ENCODE measurements at regions not wholly inside any gene's neighbourhood (a gene's known extent, or its start where the extent isn't known, plus 50 kb on each side); places are given as distances from the start of the nearest gene placed in this dataset.

- H3K27ac ChIP-seq (ENCODE audit: low read length) = no peak overlapping the region
- no CpG with 5 or more reads among the region's 2 CpGs for WGBS (ENCODE audit: insufficient coverage, low lambda C conversion rate)
These were observed 83.5 kb downstream of the TBX22 start for GRCh38 chrX:80098038-80098437.

GRCh38 chrX:80120335-80120734 lies 105.8 kb downstream of the TBX22 start:
- Histone ChIP-seq H3K27me3 (ENCODE audit: control insufficient read depth, insufficient read depth, low read length) (no peaks in the 10 kb centered on the region), H3K27ac (ENCODE audit: low read length) (no peak overlapping the region), H3K36me3 (ENCODE audit: control insufficient read depth, insufficient read depth, low read length) (no peaks in the 10 kb centered on the region), H3K4me3 (ENCODE audit: low read length) (no peak overlapping the region), H3K4me1 (ENCODE audit: control insufficient read depth, insufficient read depth, low read length) (no peaks in the 10 kb centered on the region), H3K9me3 (ENCODE audit: control insufficient read depth, low read depth, low read length) (no peaks in the 10 kb centered on the region)
- WGBS (ENCODE audit: insufficient coverage, low lambda C conversion rate) = no CpG with 5 or more reads among the region's 1 CpG
- DNase-seq = no peak

More at GRCh38 chrX:80098038-80098437, 83.5 kb downstream of the TBX22 start:
- no peaks in the 10 kb centered on the region for H3K4me1 ChIP-seq (ENCODE audit: control insufficient read depth, insufficient read depth, low read length)
- H3K9me3 ChIP-seq (ENCODE audit: control insufficient read depth, low read depth, low read length) = no peaks in the 10 kb centered on the region
- no peak overlapping the region for H3K4me3 ChIP-seq (ENCODE audit: low read length)
- H3K27me3 ChIP-seq (ENCODE audit: control insufficient read depth, insufficient read depth, low read length) = no peaks in the 10 kb centered on the region
- H3K36me3 ChIP-seq (ENCODE audit: control insufficient read depth, insufficient read depth, low read length) = no peaks in the 10 kb centered on the region
- no peak for DNase-seq

- no peak overlapping the region for H3K27ac ChIP-seq (ENCODE audit: low read length)
- H3K4me1 ChIP-seq (ENCODE audit: control insufficient read depth, insufficient read depth, low read length) = no peaks in the 10 kb centered on the region
- no CpG with 5 or more reads among the region's 1 CpG for WGBS (ENCODE audit: insufficient coverage, low lambda C conversion rate)
- no peaks in the 10 kb centered on the region for H3K27me3 ChIP-seq (ENCODE audit: control insufficient read depth, insufficient read depth, low read length)
- H3K4me3 ChIP-seq (ENCODE audit: low read length) = no peak overlapping the region
- no peaks in the 10 kb centered on the region for H3K36me3 ChIP-seq (ENCODE audit: control insufficient read depth, insufficient read depth, low read length)
- DNase-seq = no peak
- H3K9me3 ChIP-seq (ENCODE audit: control insufficient read depth, low read depth, low read length) = no peaks in the 10 kb centered on the region
These were observed 124.4 kb downstream of the TBX22 start for GRCh38 chrX:80138938-80139337.

GRCh38 chrX:80139564-80139963 lies 125.0 kb downstream of the TBX22 start:
- Histone ChIP-seq H3K27me3 (ENCODE audit: control insufficient read depth, insufficient read depth, low read length) (no peaks in the 10 kb centered on the region), H3K36me3 (ENCODE audit: control insufficient read depth, insufficient read depth, low read length) (no peaks in the 10 kb centered on the region), H3K9me3 (ENCODE audit: control insufficient read depth, low read depth, low read length) (no peaks in the 10 kb centered on the region), H3K27ac (ENCODE audit: low read length) (no peak overlapping the region), H3K4me1 (ENCODE audit: control insufficient read depth, insufficient read depth, low read length) (no peaks in the 10 kb centered on the region), H3K4me3 (ENCODE audit: low read length) (no peak overlapping the region)
- DNase-seq = no peak
- no CpG with 5 or more reads among the region's 6 CpGs for WGBS (ENCODE audit: insufficient coverage, low lambda C conversion rate)

GRCh38 chrX:80170581-80170980 lies 156.0 kb downstream of the TBX22 start:
- no peak for DNase-seq
- no peak overlapping the region for H3K27ac ChIP-seq (ENCODE audit: low read length)
- 87% methylated on average over 2 of the region's 3 CpGs for WGBS (ENCODE audit: insufficient coverage, low lambda C conversion rate)
- H3K4me3 ChIP-seq (ENCODE audit: low read length) = no peak overlapping the region
- H3K9me3 ChIP-seq (ENCODE audit: control insufficient read depth, low read depth, low read length) = no peaks in the 10 kb centered on the region
- H3K4me1 ChIP-seq (ENCODE audit: control insufficient read depth, insufficient read depth, low read length) = no peaks in the 10 kb centered on the region
- H3K36me3 ChIP-seq (ENCODE audit: control insufficient read depth, insufficient read depth, low read length) = no peaks in the 10 kb centered on the region
- no peaks in the 10 kb centered on the region for H3K27me3 ChIP-seq (ENCODE audit: control insufficient read depth, insufficient read depth, low read length)

GRCh38 chrX:80173261-80173660 lies 158.7 kb downstream of the TBX22 start:
- no CpG with 5 or more reads among the region's 9 CpGs for WGBS (ENCODE audit: insufficient coverage, low lambda C conversion rate)
- Histone ChIP-seq H3K4me3 (ENCODE audit: low read length) (no peak overlapping the region), H3K36me3 (ENCODE audit: control insufficient read depth, insufficient read depth, low read length) (no peaks in the 10 kb centered on the region)

GRCh38 chrX:80174925-80175574 lies 160.5 kb downstream of the TBX22 start:
- no peak for DNase-seq
- Histone ChIP-seq H3K36me3 (ENCODE audit: control insufficient read depth, insufficient read depth, low read length) (no peaks in the 10 kb centered on the region), H3K27me3 (ENCODE audit: control insufficient read depth, insufficient read depth, low read length) (no peaks in the 10 kb centered on the region), H3K4me3 (ENCODE audit: low read length) (no peak overlapping the region), H3K4me1 (ENCODE audit: control insufficient read depth, insufficient read depth, low read length) (no peaks in the 10 kb centered on the region), H3K9me3 (ENCODE audit: control insufficient read depth, low read depth, low read length) (no peaks in the 10 kb centered on the region), H3K27ac (ENCODE audit: low read length) (no peak overlapping the region)
- no CpG with 5 or more reads among the region's 3 CpGs for WGBS (ENCODE audit: insufficient coverage, low lambda C conversion rate)

More at GRCh38 chrX:80173261-80173660, 158.7 kb downstream of the TBX22 start:
- Histone ChIP-seq H3K9me3 (ENCODE audit: control insufficient read depth, low read depth, low read length) (no peaks in the 10 kb centered on the region), H3K4me1 (ENCODE audit: control insufficient read depth, insufficient read depth, low read length) (no peaks in the 10 kb centered on the region), H3K27ac (ENCODE audit: low read length) (no peak overlapping the region), H3K27me3 (ENCODE audit: control insufficient read depth, insufficient read depth, low read length) (no peaks in the 10 kb centered on the region)
- DNase-seq = peak; percentile 1

- H3K36me3 ChIP-seq (ENCODE audit: control insufficient read depth, insufficient read depth, low read length) = no peaks in the 10 kb centered on the region
- no peaks in the 10 kb centered on the region for H3K27me3 ChIP-seq (ENCODE audit: control insufficient read depth, insufficient read depth, low read length)
- DNase-seq = no peak
- no peaks in the 10 kb centered on the region for H3K4me1 ChIP-seq (ENCODE audit: control insufficient read depth, insufficient read depth, low read length)
- H3K9me3 ChIP-seq (ENCODE audit: control insufficient read depth, low read depth, low read length) = no peaks in the 10 kb centered on the region
- no peak overlapping the region for H3K4me3 ChIP-seq (ENCODE audit: low read length)
- no CpG with 5 or more reads among the region's 1 CpG for WGBS (ENCODE audit: insufficient coverage, low lambda C conversion rate)
- H3K27ac ChIP-seq (ENCODE audit: low read length) = no peak overlapping the region
These were observed 166.5 kb downstream of the TBX22 start for GRCh38 chrX:80181079-80181478.

GRCh38 chrX:80184854-80185253 lies 170.3 kb downstream of the TBX22 start:
- Histone ChIP-seq H3K9me3 (ENCODE audit: control insufficient read depth, low read depth, low read length) (no peaks in the 10 kb centered on the region), H3K36me3 (ENCODE audit: control insufficient read depth, insufficient read depth, low read length) (no peaks in the 10 kb centered on the region), H3K27ac (ENCODE audit: low read length) (no peak overlapping the region), H3K27me3 (ENCODE audit: control insufficient read depth, insufficient read depth, low read length) (no peaks in the 10 kb centered on the region), H3K4me3 (ENCODE audit: low read length) (no peak overlapping the region), H3K4me1 (ENCODE audit: control insufficient read depth, insufficient read depth, low read length) (no peaks in the 10 kb centered on the region)
- no CpG with 5 or more reads among the region's 2 CpGs for WGBS (ENCODE audit: insufficient coverage, low lambda C conversion rate)
- DNase-seq = no peak

GRCh38 chrX:80206647-80207046 lies 192.1 kb downstream of the TBX22 start:
- no CpG with 5 or more reads among the region's 2 CpGs for WGBS (ENCODE audit: insufficient coverage, low lambda C conversion rate)
- H3K4me1 ChIP-seq (ENCODE audit: control insufficient read depth, insufficient read depth, low read length) = no peaks in the 10 kb centered on the region
- H3K4me3 ChIP-seq (ENCODE audit: low read length) = no peak overlapping the region
- H3K27me3 ChIP-seq (ENCODE audit: control insufficient read depth, insufficient read depth, low read length) = no peaks in the 10 kb centered on the region
- H3K27ac ChIP-seq (ENCODE audit: low read length) = no peak overlapping the region
- peaks cover 3% of the 10 kb centered on the region for H3K9me3 ChIP-seq (ENCODE audit: control insufficient read depth, low read depth, low read length)
- H3K36me3 ChIP-seq (ENCODE audit: control insufficient read depth, insufficient read depth, low read length) = no peaks in the 10 kb centered on the region
- no peak for DNase-seq

GRCh38 chrX:80207327-80207726 lies 192.8 kb downstream of the TBX22 start:
- H3K4me3 ChIP-seq (ENCODE audit: low read length) = no peak overlapping the region
- no peak for DNase-seq
- H3K27ac ChIP-seq (ENCODE audit: low read length) = no peak overlapping the region
- peaks cover 3% of the 10 kb centered on the region for H3K9me3 ChIP-seq (ENCODE audit: control insufficient read depth, low read depth, low read length)
- no CpG with 5 or more reads among the region's 6 CpGs for WGBS (ENCODE audit: insufficient coverage, low lambda C conversion rate)
- H3K36me3 ChIP-seq (ENCODE audit: control insufficient read depth, insufficient read depth, low read length) = no peaks in the 10 kb centered on the region
- H3K27me3 ChIP-seq (ENCODE audit: control insufficient read depth, insufficient read depth, low read length) = no peaks in the 10 kb centered on the region
- no peaks in the 10 kb centered on the region for H3K4me1 ChIP-seq (ENCODE audit: control insufficient read depth, insufficient read depth, low read length)
